Hematopoietic multipotent progenitor cell treated with erythropoietin and hydrocortisone succinate and interleukin-3 and kit ligand, for 15 days (in vitro differentiated cells): ENCODE measurements at regions not wholly inside any gene's neighbourhood (a gene's known extent, or its start where the extent isn't known, plus 50 kb on each side); places are given as distances from the start of the nearest gene placed in this dataset.

Experiments used
- DNase-seq: peaks from one replicate; pipeline ENCODE4 v3.0.0-alpha.2; 2015; ENCODE audit warnings: low spot score

GRCh38 chr6:140980265-140980887, 1152.3 kb upstream of the GJE1 start:
- DNase-seq = no peak

- no peak for DNase-seq
Measured at GRCh38 chr6:140979642-140980091, 1153.1 kb upstream of the GJE1 start.

GRCh38 chr6:140977403-140977802, 1155.3 kb upstream of the GJE1 start:
- no peak for DNase-seq

- DNase-seq = no peak
Measured at GRCh38 chr6:140976806-140977205, 1155.9 kb upstream of the GJE1 start.

GRCh38 chr6:140970485-140970884, 1162.2 kb upstream of the GJE1 start:
- DNase-seq = no peak

GRCh38 chr6:140968062-140968461, 1164.7 kb upstream of the GJE1 start:
- DNase-seq = no peak

- DNase-seq = no peak
Measured at GRCh38 chr6:140966676-140967075, 1166.0 kb upstream of the GJE1 start.

GRCh38 chr6:140960566-140960965, 1172.2 kb upstream of the GJE1 start:
- no peak for DNase-seq

GRCh38 chr6:140957386-140957785, 1175.3 kb upstream of the GJE1 start:
- no peak for DNase-seq

GRCh38 chr6:140956571-140957369, 1176.0 kb upstream of the GJE1 start:
- no peak for DNase-seq

- no peak for DNase-seq
Measured at GRCh38 chr6:140940251-140940925, 1192.3 kb upstream of the GJE1 start.

- DNase-seq = no peak
Measured at GRCh38 chr6:140932909-140933308, 1199.8 kb upstream of the GJE1 start.

GRCh38 chr6:140931581-140931980, 1201.1 kb upstream of the GJE1 start:
- DNase-seq = no peak

GRCh38 chr6:140929121-140929520, 1203.6 kb upstream of the GJE1 start:
- DNase-seq = no peak

- no peak for DNase-seq
Measured at GRCh38 chr6:140923048-140923447, 1209.7 kb upstream of the GJE1 start.

GRCh38 chr6:140921366-140922226, 1211.1 kb upstream of the GJE1 start:
- no peak for DNase-seq

- no peak for DNase-seq
Measured at GRCh38 chr6:140917911-140918310, 1214.8 kb upstream of the GJE1 start.

- no peak for DNase-seq
Measured at GRCh38 chr6:140915551-140915950, 1217.2 kb upstream of the GJE1 start.

- DNase-seq = no peak
Measured at GRCh38 chr6:140915103-140915502, 1217.6 kb upstream of the GJE1 start.

- no peak for DNase-seq
Measured at GRCh38 chr6:140912686-140913085, 1220.0 kb upstream of the GJE1 start.

GRCh38 chr6:140909625-140910024, 1223.1 kb upstream of the GJE1 start:
- DNase-seq = no peak

GRCh38 chr6:140909156-140909555, 1223.6 kb upstream of the GJE1 start:
- no peak for DNase-seq
